ENCODE measurements at regions not wholly inside any gene's neighbourhood (a gene's known extent, or its start where the extent isn't known, plus 50 kb on each side); places are given as distances from the start of the nearest gene placed in this dataset.

GRCh38 chr2:180324182-180324581, 317.1 kb upstream of the CWC22 start:
- TF ChIP-seq, protein P1, sequence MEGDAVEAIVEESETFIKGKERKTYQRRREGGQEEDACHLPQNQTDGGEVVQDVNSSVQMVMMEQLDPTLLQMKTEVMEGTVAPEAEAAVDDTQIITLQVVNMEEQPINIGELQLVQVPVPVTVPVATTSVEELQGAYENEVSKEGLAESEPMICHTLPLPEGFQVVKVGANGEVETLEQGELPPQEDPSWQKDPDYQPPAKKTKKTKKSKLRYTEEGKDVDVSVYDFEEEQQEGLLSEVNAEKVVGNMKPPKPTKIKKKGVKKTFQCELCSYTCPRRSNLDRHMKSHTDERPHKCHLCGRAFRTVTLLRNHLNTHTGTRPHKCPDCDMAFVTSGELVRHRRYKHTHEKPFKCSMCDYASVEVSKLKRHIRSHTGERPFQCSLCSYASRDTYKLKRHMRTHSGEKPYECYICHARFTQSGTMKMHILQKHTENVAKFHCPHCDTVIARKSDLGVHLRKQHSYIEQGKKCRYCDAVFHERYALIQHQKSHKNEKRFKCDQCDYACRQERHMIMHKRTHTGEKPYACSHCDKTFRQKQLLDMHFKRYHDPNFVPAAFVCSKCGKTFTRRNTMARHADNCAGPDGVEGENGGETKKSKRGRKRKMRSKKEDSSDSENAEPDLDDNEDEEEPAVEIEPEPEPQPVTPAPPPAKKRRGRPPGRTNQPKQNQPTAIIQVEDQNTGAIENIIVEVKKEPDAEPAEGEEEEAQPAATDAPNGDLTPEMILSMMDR (IDR thresholded peaks at IDR 0.05): no peak
- no peak for TF ChIP-seq POLR2A (IDR thresholded peaks at IDR 0.05)
